Pancreas (tissue), 10 donors: ENCODE measurements at regions not wholly inside any gene's neighbourhood (a gene's known extent, or its start where the extent isn't known, plus 50 kb on each side); places are given as distances from the start of the nearest gene placed in this dataset.

Source experiments
- ATAC-seq, 4 donors: fragments of 200-7000 bp; cut with Tn5 transposase; one replicate each; pipeline versions ENCODE4 v1.8.0 to v1.9.1; 2020; ENCODE audit warnings: mild to moderate bottlenecking in 4 of 4, moderate library complexity in 4 of 4
- DNase-seq, 6 donors: peaks; one replicate each; pipeline ENCODE4 v3.0.0-alpha.2; 2020
- FAIRE-seq: peaks from 2 replicates; lab custom pipeline; 2012; peaks lifted over from hg19 to GRCh38; lab: Jason Lieb, UNC
- H3K27ac ChIP-seq, 4 donors: fragments of 200-600 bp; sonication (generic); 1 replicate in 3 of 4; 2 replicates in 1 of 4; pipeline versions ENCODE4 v1.5.0 to v1.8.0; 2020
- H3K27me3 ChIP-seq, 4 donors: fragments of 200-600 bp; one replicate each; pipeline ENCODE4 v1.8.0; 2021
- H3K36me3 ChIP-seq, 3 donors: fragments of 200-600 bp; sonication (generic) in 1 of 3; one replicate each; pipeline versions ENCODE4 v1.5.0 to v1.8.0; 2020 to 2021
- H3K4me1 ChIP-seq, 3 donors: fragments of 200-600 bp; one replicate each; pipeline ENCODE4 v1.8.0; 2021
- H3K4me3 ChIP-seq, 4 donors: fragments of 200-600 bp; sonication (generic) in 2 of 4; one replicate each; pipeline versions ENCODE4 v1.5.0 to v1.8.0; 2020 to 2021
- H3K9me3 ChIP-seq, 4 donors: fragments of 200-600 bp; one replicate each; pipeline ENCODE4 v1.8.0; 2021
- WGBS, 2 donors: extraction: QIAGEN DNeasy Blood & Tissue Kit; methylation state at CpG; one replicate each; pipeline ENCODE4 v1.1.7; 2013; 5-methylcytosine and 5-hydroxymethylcytosine counted together
- intact Hi-C, 3 donors: fragments of 100-400 bp; cut with DNase I; formaldehyde crosslinking; loops; one replicate each; pipeline versions ENCODE4 v1.11.1 to v1.14.2; 2022
- TF ChIP-seq, protein P1 (sequence below), 4 donors: fragments of 200-600 bp; sonication (generic) in 3 of 4; IDR thresholded peaks; one replicate each; pipeline versions ENCODE4 v1.5.0 to v1.8.0; 2021; ENCODE audit warnings: antibody characterized with exemption in 4 of 4
- donor health status: healthy with polysubstance abuse.
- donor health status: DM: no; HTN: no; CAD: no; lungs with moderate emphysema.
- donor health status: DM: no; HTN: no; CAD: no.
- donor health status: control.
- donor health status: control.
- donor health status: Bipolar disorder and iron deficiency.
- donor health status: DM: yes; HTN: yes; CAD: no.
- donor health status: DM: no; HTN: no; CAD: no.
- donor health status: DM: no; HTN: no; CAD: no.
- donor health status: DM: yes; HTN: yes; CAD: no.

DNA sequence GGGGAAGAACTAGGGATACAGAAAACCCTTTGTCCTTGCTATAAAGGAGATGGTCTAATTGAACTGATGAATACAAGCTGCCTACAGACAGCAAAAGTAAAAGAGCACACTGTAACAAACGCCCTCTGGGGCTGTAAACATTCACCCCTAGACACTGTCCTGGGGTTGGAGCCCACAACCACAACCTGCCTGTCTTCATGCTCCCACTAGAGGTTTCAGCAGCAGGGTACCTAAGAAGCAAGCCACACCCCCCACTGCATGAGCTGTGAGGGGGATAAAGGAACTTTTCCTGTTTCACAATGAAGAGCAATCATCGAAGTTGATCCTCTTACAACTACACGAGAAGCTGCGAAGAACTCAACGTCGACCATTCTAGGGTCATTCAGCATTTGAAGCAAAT is 90.5 kb upstream of the LUZP2 start:
- H3K9me3 ChIP-seq = no peaks in the 10 kb centered on the region
- FAIRE-seq = no peak
- H3K4me3 ChIP-seq = no peak overlapping the region
- intact Hi-C loops = no loop called here
- 55 to 59% methylated on average over 6 of the region's 6 CpGs for WGBS, 2 donors
- no peaks in the 10 kb centered on the region for H3K4me1 ChIP-seq
- no peak for ATAC-seq
- TF ChIP-seq, protein P1, sequence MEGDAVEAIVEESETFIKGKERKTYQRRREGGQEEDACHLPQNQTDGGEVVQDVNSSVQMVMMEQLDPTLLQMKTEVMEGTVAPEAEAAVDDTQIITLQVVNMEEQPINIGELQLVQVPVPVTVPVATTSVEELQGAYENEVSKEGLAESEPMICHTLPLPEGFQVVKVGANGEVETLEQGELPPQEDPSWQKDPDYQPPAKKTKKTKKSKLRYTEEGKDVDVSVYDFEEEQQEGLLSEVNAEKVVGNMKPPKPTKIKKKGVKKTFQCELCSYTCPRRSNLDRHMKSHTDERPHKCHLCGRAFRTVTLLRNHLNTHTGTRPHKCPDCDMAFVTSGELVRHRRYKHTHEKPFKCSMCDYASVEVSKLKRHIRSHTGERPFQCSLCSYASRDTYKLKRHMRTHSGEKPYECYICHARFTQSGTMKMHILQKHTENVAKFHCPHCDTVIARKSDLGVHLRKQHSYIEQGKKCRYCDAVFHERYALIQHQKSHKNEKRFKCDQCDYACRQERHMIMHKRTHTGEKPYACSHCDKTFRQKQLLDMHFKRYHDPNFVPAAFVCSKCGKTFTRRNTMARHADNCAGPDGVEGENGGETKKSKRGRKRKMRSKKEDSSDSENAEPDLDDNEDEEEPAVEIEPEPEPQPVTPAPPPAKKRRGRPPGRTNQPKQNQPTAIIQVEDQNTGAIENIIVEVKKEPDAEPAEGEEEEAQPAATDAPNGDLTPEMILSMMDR (IDR thresholded peaks at IDR 0.05) = no peak
- H3K27me3 ChIP-seq = no peaks in the 10 kb centered on the region
- H3K27ac ChIP-seq = no peak overlapping the region
- H3K36me3 ChIP-seq = no peaks in the 10 kb centered on the region
- DNase-seq = no peak

DNA sequence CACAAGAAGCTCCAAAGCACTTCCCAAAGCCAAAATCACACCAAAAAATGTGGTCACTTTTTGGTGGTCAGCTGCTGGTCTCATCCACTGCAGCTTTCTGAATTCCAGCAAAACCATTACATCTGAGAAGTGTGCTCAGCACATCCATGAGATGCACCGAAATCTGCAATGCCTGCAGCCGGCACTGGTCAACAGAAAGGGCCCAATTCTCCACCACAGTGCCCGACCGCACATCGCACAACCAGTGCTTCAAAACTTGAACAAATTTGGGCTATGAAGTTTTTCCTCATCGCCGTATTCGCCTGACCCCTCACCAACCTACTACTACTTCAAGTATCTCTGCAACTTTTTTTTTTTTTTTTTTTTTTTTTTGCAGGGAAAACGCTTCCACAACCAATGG is 89.9 kb upstream of the LUZP2 start:
- Histone ChIP-seq H3K9me3 (no peaks in the 10 kb centered on the region), H3K27me3 (no peaks in the 10 kb centered on the region), H3K36me3 (no peaks in the 10 kb centered on the region), H3K27ac (no peak overlapping the region), H3K4me3 (no peak overlapping the region), H3K4me1 (no peaks in the 10 kb centered on the region)
- ATAC-seq = no peak
- TF ChIP-seq, protein P1 (IDR thresholded peaks at IDR 0.05) = no peak
- intact Hi-C loops = no loop called here
- no peak for FAIRE-seq
- no peak for DNase-seq
- 83 to 93% methylated on average over 9 of the region's 9 CpGs for WGBS, 2 donors

DNA sequence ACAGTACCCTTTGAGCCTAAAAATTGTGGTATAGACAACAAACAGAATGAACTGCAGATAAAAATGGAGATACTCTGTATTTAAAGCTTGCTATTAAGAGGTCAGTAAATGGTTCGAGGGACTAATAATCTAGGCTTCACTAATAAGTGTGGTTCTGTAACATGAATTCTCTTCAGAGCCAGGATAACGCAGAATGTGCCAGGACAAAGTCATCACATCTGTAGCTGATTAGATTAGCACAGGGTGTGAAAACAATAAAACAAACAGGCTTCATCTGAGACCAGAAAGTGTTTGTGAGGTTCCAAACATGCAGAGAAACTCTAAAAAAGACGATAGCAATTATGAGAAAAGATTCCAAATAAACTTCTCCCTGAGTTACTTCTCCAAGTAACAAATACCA is 89.1 kb upstream of the LUZP2 start:
- no peaks in the 10 kb centered on the region for H3K9me3 ChIP-seq
- TF ChIP-seq, protein P1 (IDR thresholded peaks at IDR 0.05) = no peak
- no peak overlapping the region for H3K4me3 ChIP-seq
- FAIRE-seq (no peak), DNase-seq (no peak), ATAC-seq (no peak)
- intact Hi-C loops = no loop called here
- H3K27me3 ChIP-seq = no peaks in the 10 kb centered on the region
- no peak overlapping the region for H3K27ac ChIP-seq
- H3K36me3 ChIP-seq = no peaks in the 10 kb centered on the region
- no peaks in the 10 kb centered on the region for H3K4me1 ChIP-seq
- 40 to 42% methylated on average over 3 of the region's 3 CpGs for WGBS, 2 donors

DNA sequence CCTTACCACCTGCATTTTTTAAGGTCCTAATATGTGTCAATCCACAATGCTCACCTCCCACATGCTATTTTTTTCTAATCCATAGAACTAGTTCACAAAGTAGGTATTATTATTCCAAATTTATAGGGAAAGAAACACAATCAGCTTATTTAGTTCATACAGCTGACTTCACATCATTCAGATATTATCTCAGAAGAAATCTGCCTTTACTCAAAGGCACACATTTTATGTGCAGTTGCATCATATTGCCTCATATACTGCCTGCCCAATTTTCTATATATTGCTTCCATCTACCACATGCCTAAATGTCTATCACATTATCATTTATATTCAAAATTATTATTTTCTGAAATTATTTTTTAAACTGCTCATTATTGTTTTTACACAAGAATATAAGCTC is 88.7 kb upstream of the LUZP2 start:
- Histone ChIP-seq H3K4me3 (no peak overlapping the region), H3K27ac (no peak overlapping the region), H3K27me3 (no peaks in the 10 kb centered on the region), H3K4me1 (no peaks in the 10 kb centered on the region), H3K36me3 (no peaks in the 10 kb centered on the region), H3K9me3 (no peaks in the 10 kb centered on the region)
- FAIRE-seq (no peak), DNase-seq (no peak), ATAC-seq (no peak)
- intact Hi-C loops = no loop called here
- TF ChIP-seq, protein P1 (IDR thresholded peaks at IDR 0.05) = no peak

DNA sequence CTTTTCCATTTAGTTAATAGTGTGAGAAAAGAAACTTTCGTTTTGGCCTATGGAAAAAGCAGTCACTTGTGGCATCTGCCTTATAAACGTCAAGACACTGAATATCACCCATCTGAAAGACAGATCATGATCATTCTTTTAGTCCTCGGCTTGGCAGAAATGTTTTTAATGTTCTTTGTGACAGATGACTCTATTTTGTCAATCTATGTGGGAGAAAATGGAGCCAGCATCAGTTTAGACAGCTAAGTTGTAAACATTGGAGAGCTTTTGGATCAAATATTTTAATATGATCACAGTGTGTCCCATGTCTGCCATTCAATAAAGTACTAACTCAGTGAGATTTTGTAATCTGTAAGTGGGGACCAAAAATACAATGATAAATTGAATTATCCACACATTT is 85.1 kb upstream of the LUZP2 start:
- Histone ChIP-seq H3K27me3 (no peaks in the 10 kb centered on the region), H3K9me3 (no peaks in the 10 kb centered on the region), H3K27ac (no peak overlapping the region), H3K4me3 (no peak overlapping the region), H3K36me3 (no peaks in the 10 kb centered on the region), H3K4me1 (no peaks in the 10 kb centered on the region)
- intact Hi-C loops = no loop called here
- TF ChIP-seq, protein P1 (IDR thresholded peaks at IDR 0.05) = no peak
- 47 to 53% methylated on average over 3 of the region's 3 CpGs for WGBS, 2 donors
- ATAC-seq (no peak), DNase-seq (no peak), FAIRE-seq (no peak)
